Ishikawa (cell line): ENCODE measurements at regions not wholly inside any gene's neighbourhood (a gene's known extent, or its start where the extent isn't known, plus 50 kb on each side); places are given as distances from the start of the nearest gene placed in this dataset.

Source experiments
- CEBPB ChIP-seq: IDR thresholded peaks from 2 replicates; pipeline ENCODE4 v1.6.1; 2012
- CREB1 ChIP-seq: IDR thresholded peaks from 2 replicates; pipeline ENCODE4 v1.6.1; 2012; ENCODE audit warnings: low read depth
- EGR1 ChIP-seq: IDR thresholded peaks from 2 replicates; pipeline ENCODE4 v1.6.1; 2012
- EP300 ChIP-seq: IDR thresholded peaks from 2 replicates; pipeline ENCODE4 v1.6.1; 2012; ENCODE audit warnings: borderline replicate concordance
- MAX ChIP-seq: IDR thresholded peaks from 2 replicates; pipeline ENCODE4 v1.6.1; 2012
- NFIC ChIP-seq: IDR thresholded peaks from 2 replicates; pipeline ENCODE4 v1.6.1; 2012
- RAD21 ChIP-seq: IDR thresholded peaks from 2 replicates; pipeline ENCODE4 v1.6.1; 2012; ENCODE audit warnings: low read depth
- REST ChIP-seq: IDR thresholded peaks from 2 replicates; pipeline ENCODE4 v1.6.1; 2012; ENCODE audit warnings: low read depth, mild to moderate bottlenecking
- TAF1 ChIP-seq: IDR thresholded peaks from 2 replicates; pipeline ENCODE4 v1.6.1; 2012; ENCODE audit warnings: low read depth, mild to moderate bottlenecking
- TCF12 ChIP-seq: IDR thresholded peaks from 2 replicates; pipeline ENCODE4 v1.6.1; 2012; ENCODE audit warnings: low read depth
- TEAD4 ChIP-seq: IDR thresholded peaks from 2 replicates; pipeline ENCODE4 v1.6.1; 2012
- USF1 ChIP-seq: IDR thresholded peaks from 2 replicates; pipeline ENCODE4 v1.6.1; 2012
- YY1 ChIP-seq: IDR thresholded peaks from 2 replicates; pipeline ENCODE4 v1.6.1; 2012; ENCODE audit warnings: low read depth

- TF ChIP-seq CREB1 (no peak), CEBPB (no peak), YY1 (no peak), EGR1 (no peak), REST (no peak), USF1 (no peak), RAD21 (no peak), MAX (no peak), TAF1 (no peak), TEAD4 (no peak), TCF12 (no peak), EP300 (no peak), NFIC (no peak)
Measured at GRCh38 chr3:96483781-96484180, 330.6 kb upstream of the EPHA6 start.
